Neural progenitor cell (in vitro differentiated cells): ENCODE measurements at regions not wholly inside any gene's neighbourhood (a gene's known extent, or its start where the extent isn't known, plus 50 kb on each side); places are given as distances from the start of the nearest gene placed in this dataset.

ENCODE experiments used
- DNase-seq: peaks from one replicate; pipeline ENCODE4 v3.0.0-alpha.2; 2016; ENCODE audit warnings: low spot score
- H2AFZ ChIP-seq: fragments of 200-600 bp; sonication (generic); replicated peaks from 2 replicates; pipeline ENCODE4 v1.6.1; 2016; ENCODE audit warnings: antibody characterized with exemption
- H3F3A ChIP-seq: fragments of 200-600 bp; sonication (generic); 2 replicates; pipeline ENCODE4 v1.6.1; 2016; ENCODE audit warnings: antibody characterized with exemption, low read depth
- H3K27ac ChIP-seq: fragments of 200-600 bp; sonication (generic); 2 replicates; pipeline ENCODE4 v1.5.1; 2016; ENCODE audit warnings: mild to moderate bottlenecking
- H3K27me3 ChIP-seq: fragments of 200-600 bp; sonication (generic); 2 replicates; pipeline ENCODE4 v1.6.1; 2016; ENCODE audit warnings: mild to moderate bottlenecking, moderate library complexity
- H3K36me3 ChIP-seq: fragments of 200-600 bp; sonication (generic); 2 replicates; pipeline ENCODE4 v1.5.1; 2016
- H3K4me1 ChIP-seq: fragments of 200-600 bp; sonication (generic); 2 replicates; pipeline ENCODE4 v1.6.1; 2016; ENCODE audit warnings: mixed run types
- H3K4me2 ChIP-seq: fragments of 200-600 bp; sonication (generic); 2 replicates; pipeline ENCODE4 v1.6.1; 2016
- H3K4me3 ChIP-seq: fragments of 200-600 bp; sonication (generic); 2 replicates; pipeline ENCODE4 v1.5.1; 2016
- H3K79me2 ChIP-seq: fragments of 200-600 bp; sonication (generic); 2 replicates; pipeline ENCODE4 v1.6.1; 2016; ENCODE audit warnings: low read depth
- H3K9ac ChIP-seq: fragments of 200-600 bp; sonication (generic); 2 replicates; pipeline ENCODE4 v1.6.1; 2016
- H3K9me3 ChIP-seq: fragments of 200-600 bp; sonication (generic); 2 replicates; pipeline ENCODE4 v1.5.1; 2016; ENCODE audit warnings: low read depth
- H4K20me1 ChIP-seq: fragments of 200-600 bp; sonication (generic); 2 replicates; pipeline ENCODE4 v1.6.1; 2016; ENCODE audit warnings: low read depth
- H3K27ac Mint-ChIP-seq: 3 replicates; pipeline ENCODE4 v1.8.0; 2021; ENCODE audit warnings: mixed read lengths
- H3K27me3 Mint-ChIP-seq: 2 replicates; pipeline ENCODE4 v1.8.0; 2022; ENCODE audit warnings: low read depth, mild to moderate bottlenecking, inconsistent platforms, moderate library complexity, mixed read lengths; ENCODE audit not compliant: insufficient read depth
- H3K36me3 Mint-ChIP-seq: 3 replicates; pipeline ENCODE4 v1.8.0; 2021; ENCODE audit warnings: mixed read lengths
- H3K4me1 Mint-ChIP-seq: 3 replicates; pipeline ENCODE4 v1.8.0; 2021; ENCODE audit warnings: mixed read lengths
- H3K4me3 Mint-ChIP-seq: 3 replicates; pipeline ENCODE4 v1.8.0; 2021; ENCODE audit warnings: mild to moderate bottlenecking, moderate library complexity, mixed read lengths
- H3K9me3 Mint-ChIP-seq: 3 replicates; pipeline ENCODE4 v1.8.0; 2020; ENCODE audit warnings: mixed read lengths
- EZH2 ChIP-seq: fragments of 200-600 bp; sonication (generic); IDR thresholded peaks from 2 replicates; pipeline ENCODE4 v1.6.1; 2017; ENCODE audit warnings: antibody characterized with exemption, mild to moderate bottlenecking, moderate library complexity
- EZH2phosphoT487 ChIP-seq: fragments of 200-600 bp; sonication (generic); IDR thresholded peaks from 2 replicates; pipeline ENCODE4 v1.6.1; 2017; ENCODE audit warnings: antibody characterized with exemption
- TF ChIP-seq, protein P1 (sequence below): fragments of 200-600 bp; sonication (generic); IDR thresholded peaks from 2 replicates; pipeline ENCODE4 v1.5.1; 2017; ENCODE audit warnings: antibody characterized with exemption, mild to moderate bottlenecking

DNA sequence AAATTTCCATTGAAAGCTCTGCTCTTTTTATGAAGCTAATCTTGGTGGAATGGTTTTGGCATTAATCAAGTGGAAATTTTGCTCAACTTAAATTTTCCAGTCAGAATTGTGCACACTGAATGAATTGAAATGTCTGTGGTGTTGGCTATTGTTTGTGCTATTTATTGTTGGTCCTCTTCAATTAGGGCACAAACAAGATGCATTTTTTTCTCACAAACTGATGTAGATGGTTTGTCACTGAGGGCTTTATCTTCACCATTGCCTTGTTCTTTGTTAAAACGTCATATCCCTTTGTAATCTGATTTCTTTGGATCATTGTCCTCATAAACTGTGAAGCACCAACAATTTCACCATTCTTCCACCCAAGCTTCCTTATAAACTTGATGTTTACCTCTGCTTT, 152.1 kb upstream of the RHOBTB1 start:
- no peak overlapping the region for H3K4me3 ChIP-seq
- no peaks in the 10 kb centered on the region for H3K36me3 ChIP-seq
- H3K27ac Mint-ChIP-seq, result no peak overlapping the region
- no peak overlapping the region for H3K4me2 ChIP-seq
- no peaks in the 10 kb centered on the region for H4K20me1 ChIP-seq
- H3K9me3 ChIP-seq, result no peaks in the 10 kb centered on the region
- no peaks in the 10 kb centered on the region for H3K4me1 ChIP-seq
- H3K9me3 Mint-ChIP-seq, result no peaks in the 10 kb centered on the region
- no peaks in the 10 kb centered on the region for H3K4me1 Mint-ChIP-seq
- no peak overlapping the region for H3K27ac ChIP-seq
- H2AFZ ChIP-seq, result no peak overlapping the region
- no peak overlapping the region for H3K9ac ChIP-seq
- no peaks in the 10 kb centered on the region for H3K36me3 Mint-ChIP-seq
- H3K4me3 Mint-ChIP-seq, result no peak overlapping the region
- H3K79me2 ChIP-seq, result no peaks in the 10 kb centered on the region
- TF ChIP-seq, protein P1, sequence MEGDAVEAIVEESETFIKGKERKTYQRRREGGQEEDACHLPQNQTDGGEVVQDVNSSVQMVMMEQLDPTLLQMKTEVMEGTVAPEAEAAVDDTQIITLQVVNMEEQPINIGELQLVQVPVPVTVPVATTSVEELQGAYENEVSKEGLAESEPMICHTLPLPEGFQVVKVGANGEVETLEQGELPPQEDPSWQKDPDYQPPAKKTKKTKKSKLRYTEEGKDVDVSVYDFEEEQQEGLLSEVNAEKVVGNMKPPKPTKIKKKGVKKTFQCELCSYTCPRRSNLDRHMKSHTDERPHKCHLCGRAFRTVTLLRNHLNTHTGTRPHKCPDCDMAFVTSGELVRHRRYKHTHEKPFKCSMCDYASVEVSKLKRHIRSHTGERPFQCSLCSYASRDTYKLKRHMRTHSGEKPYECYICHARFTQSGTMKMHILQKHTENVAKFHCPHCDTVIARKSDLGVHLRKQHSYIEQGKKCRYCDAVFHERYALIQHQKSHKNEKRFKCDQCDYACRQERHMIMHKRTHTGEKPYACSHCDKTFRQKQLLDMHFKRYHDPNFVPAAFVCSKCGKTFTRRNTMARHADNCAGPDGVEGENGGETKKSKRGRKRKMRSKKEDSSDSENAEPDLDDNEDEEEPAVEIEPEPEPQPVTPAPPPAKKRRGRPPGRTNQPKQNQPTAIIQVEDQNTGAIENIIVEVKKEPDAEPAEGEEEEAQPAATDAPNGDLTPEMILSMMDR, result no peak
- TF ChIP-seq EZH2phosphoT487 (no peak), EZH2 (no peak)
- no peaks in the 10 kb centered on the region for H3F3A ChIP-seq
- no peaks in the 10 kb centered on the region for H3K27me3 ChIP-seq
- no peak for DNase-seq
- H3K27me3 Mint-ChIP-seq, result no peaks in the 10 kb centered on the region

DNA sequence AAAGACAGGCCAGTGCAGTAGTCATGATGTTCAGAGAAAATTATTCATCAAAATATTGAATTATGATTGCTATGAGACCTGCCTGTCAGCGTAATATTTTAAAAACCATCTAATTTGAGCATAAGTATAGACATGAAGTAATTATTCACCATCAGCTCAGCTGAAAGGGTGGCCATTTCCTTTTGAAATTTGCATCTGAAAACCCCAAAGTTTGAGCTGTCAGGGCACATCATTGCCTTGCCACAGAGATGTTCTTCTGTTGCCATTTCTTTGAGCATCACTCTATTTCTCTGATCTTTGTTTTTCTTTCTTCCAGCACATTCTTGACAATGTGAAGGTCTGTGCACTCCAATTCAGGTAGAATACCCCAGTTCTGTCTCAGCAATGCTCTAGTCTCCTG, 147.5 kb upstream of the RHOBTB1 start:
- H3K4me2 ChIP-seq, result no peak overlapping the region
- H3K79me2 ChIP-seq, result no peaks in the 10 kb centered on the region
- no peaks in the 10 kb centered on the region for H3F3A ChIP-seq
- no peaks in the 10 kb centered on the region for H4K20me1 ChIP-seq
- no peaks in the 10 kb centered on the region for H3K4me1 ChIP-seq
- TF ChIP-seq, protein P1, result no peak
- TF ChIP-seq EZH2phosphoT487, result no peak
- TF ChIP-seq EZH2, result no peak
- H3K27me3 ChIP-seq, result no peaks in the 10 kb centered on the region
- no peak overlapping the region for H3K27ac ChIP-seq
- H3K4me1 Mint-ChIP-seq, result no peaks in the 10 kb centered on the region
- no peak for DNase-seq
- no peaks in the 10 kb centered on the region for H3K9me3 Mint-ChIP-seq
- no peaks in the 10 kb centered on the region for H3K27me3 Mint-ChIP-seq
- no peak overlapping the region for H3K9ac ChIP-seq
- H3K4me3 Mint-ChIP-seq, result no peak overlapping the region
- no peaks in the 10 kb centered on the region for H3K9me3 ChIP-seq
- no peak overlapping the region for H2AFZ ChIP-seq
- H3K27ac Mint-ChIP-seq, result no peak overlapping the region
- no peaks in the 10 kb centered on the region for H3K36me3 ChIP-seq
- no peaks in the 10 kb centered on the region for H3K36me3 Mint-ChIP-seq
- no peak overlapping the region for H3K4me3 ChIP-seq

DNA sequence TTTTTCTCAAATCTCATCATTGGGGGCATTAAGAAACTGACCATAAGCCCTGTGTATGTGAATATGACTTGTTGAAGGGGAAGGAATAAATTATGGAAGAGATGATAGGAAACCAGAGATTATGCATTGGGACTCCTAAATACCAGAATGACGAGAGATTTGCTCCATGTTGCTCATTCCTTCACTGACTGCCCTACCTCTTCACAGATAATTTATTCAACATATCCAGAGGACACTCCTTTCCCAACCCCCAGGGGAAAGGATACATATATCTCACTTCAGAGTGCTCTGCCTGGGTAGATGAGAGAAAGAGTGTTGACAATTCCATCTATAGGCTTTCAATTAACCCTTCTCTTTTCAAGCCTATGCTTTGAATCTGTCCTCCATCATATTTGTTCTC, 145.3 kb upstream of the RHOBTB1 start:
- H3F3A ChIP-seq, result no peaks in the 10 kb centered on the region
- H3K27me3 Mint-ChIP-seq, result no peaks in the 10 kb centered on the region
- no peaks in the 10 kb centered on the region for H3K9me3 ChIP-seq
- no peak for DNase-seq
- no peak overlapping the region for H3K27ac ChIP-seq
- TF ChIP-seq EZH2 (no peak), EZH2phosphoT487 (no peak)
- TF ChIP-seq, protein P1, result no peak
- no peak overlapping the region for H3K4me3 Mint-ChIP-seq
- H3K79me2 ChIP-seq, result no peaks in the 10 kb centered on the region
- H3K9ac ChIP-seq, result no peak overlapping the region
- no peaks in the 10 kb centered on the region for H3K36me3 ChIP-seq
- no peak overlapping the region for H2AFZ ChIP-seq
- no peaks in the 10 kb centered on the region for H3K27me3 ChIP-seq
- H4K20me1 ChIP-seq, result no peaks in the 10 kb centered on the region
- peaks cover 2% of the 10 kb centered on the region for H3K9me3 Mint-ChIP-seq
- H3K4me1 ChIP-seq, result no peaks in the 10 kb centered on the region
- H3K36me3 Mint-ChIP-seq, result no peaks in the 10 kb centered on the region
- H3K4me2 ChIP-seq, result no peak overlapping the region
- no peak overlapping the region for H3K27ac Mint-ChIP-seq
- no peaks in the 10 kb centered on the region for H3K4me1 Mint-ChIP-seq
- H3K4me3 ChIP-seq, result no peak overlapping the region

DNA sequence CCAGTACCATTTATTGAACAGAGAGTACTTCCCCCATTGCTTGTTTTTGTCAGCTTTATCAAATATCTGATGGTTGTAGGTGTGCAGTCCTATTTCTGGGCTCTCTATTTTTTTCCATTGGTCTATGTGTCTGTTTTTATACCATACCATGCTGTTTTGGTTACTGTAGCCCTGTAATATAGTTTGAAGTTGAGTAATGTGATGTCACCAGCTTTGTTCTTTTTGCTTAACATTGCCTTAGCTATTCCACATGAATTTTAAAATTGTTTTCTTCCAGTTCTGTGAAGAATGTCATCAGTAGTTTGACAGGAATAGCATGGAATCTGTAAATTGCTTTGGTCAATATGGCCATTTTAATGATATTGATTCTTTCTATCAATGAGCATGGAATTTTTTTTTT, 140.5 kb upstream of the RHOBTB1 start:
- no peak overlapping the region for H3K4me2 ChIP-seq
- H3K4me1 ChIP-seq, result no peaks in the 10 kb centered on the region
- H3K79me2 ChIP-seq, result no peaks in the 10 kb centered on the region
- Mint-ChIP-seq H3K4me3 (no peak overlapping the region), H3K27ac (no peak overlapping the region), H3K36me3 (no peaks in the 10 kb centered on the region), H3K4me1 (no peaks in the 10 kb centered on the region), H3K9me3 (peaks cover 2% of the 10 kb centered on the region), H3K27me3 (no peaks in the 10 kb centered on the region)
- H2AFZ ChIP-seq, result no peak overlapping the region
- no peaks in the 10 kb centered on the region for H3K27me3 ChIP-seq
- TF ChIP-seq EZH2 (no peak), EZH2phosphoT487 (no peak)
- TF ChIP-seq, protein P1, result no peak
- H3K4me3 ChIP-seq, result no peak overlapping the region
- no peaks in the 10 kb centered on the region for H3K9me3 ChIP-seq
- no peak overlapping the region for H3K9ac ChIP-seq
- H3K27ac ChIP-seq, result no peak overlapping the region
- H3K36me3 ChIP-seq, result no peaks in the 10 kb centered on the region
- no peak for DNase-seq
- H4K20me1 ChIP-seq, result no peaks in the 10 kb centered on the region
- no peaks in the 10 kb centered on the region for H3F3A ChIP-seq
